GM21619 (cell line): ENCODE measurements at regions not wholly inside any gene's neighbourhood (a gene's known extent, or its start where the extent isn't known, plus 50 kb on each side); places are given as distances from the start of the nearest gene placed in this dataset.

Experiments
- ATAC-seq: cut with Tn5 transposase; IDR thresholded peaks from one replicate; pipeline ENCODE4 v1.9.1; 2021; ENCODE audit not compliant: unreplicated experiment

DNA sequence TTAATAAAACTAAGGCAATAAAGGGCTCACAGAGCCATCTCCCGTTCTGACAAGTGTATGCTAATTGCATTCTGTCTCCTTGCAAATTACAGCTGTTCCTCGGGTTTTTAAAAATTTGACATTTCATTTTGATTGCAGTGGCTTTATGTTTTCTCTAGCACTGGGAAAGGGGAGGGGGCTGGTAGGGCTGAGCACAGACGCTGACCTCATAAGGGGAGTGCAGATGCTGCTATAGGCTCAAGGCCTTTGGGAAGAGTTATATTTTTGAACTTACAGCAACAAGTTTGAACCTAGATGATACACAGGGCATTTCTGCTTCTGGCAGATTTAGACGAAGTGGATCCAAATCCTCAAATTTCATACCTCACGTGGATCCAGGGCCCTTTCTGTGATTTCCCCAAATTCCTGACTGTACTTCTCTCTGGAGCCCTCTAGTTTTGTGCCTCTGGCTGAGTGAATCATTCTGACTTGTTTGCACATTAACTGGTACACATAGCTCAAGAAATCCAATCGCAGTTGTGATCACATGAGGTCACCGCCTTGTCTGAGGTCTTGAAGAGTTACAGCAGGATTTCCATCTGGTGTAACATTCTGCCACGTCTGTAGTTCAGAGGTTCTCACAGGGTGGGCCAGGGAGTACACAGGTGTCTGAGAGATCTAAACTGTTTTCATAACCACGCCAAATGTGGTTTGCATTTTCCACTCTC is 230.3 kb downstream of the C1orf94 start:
- ATAC-seq: no peak

DNA sequence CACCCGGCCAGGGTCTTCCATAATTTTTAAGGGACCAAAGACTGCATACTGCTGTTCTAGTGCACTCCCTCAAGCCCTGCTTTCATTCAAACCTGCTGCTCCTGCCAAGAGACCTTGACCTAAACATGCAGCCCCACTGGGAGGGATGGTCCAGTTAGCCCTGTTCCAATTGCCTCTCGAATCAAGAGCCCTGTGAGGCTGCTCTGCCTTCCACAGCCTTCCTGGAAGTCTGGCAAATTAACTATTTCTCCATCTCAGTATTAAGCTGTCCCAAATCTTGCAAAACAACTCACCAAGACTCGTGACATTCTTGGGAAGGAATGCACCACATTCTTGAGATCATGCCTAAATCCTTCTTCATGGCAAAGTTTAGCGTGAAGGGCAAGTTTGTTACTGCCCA is 231.3 kb downstream of the C1orf94 start:
- no peak for ATAC-seq

DNA sequence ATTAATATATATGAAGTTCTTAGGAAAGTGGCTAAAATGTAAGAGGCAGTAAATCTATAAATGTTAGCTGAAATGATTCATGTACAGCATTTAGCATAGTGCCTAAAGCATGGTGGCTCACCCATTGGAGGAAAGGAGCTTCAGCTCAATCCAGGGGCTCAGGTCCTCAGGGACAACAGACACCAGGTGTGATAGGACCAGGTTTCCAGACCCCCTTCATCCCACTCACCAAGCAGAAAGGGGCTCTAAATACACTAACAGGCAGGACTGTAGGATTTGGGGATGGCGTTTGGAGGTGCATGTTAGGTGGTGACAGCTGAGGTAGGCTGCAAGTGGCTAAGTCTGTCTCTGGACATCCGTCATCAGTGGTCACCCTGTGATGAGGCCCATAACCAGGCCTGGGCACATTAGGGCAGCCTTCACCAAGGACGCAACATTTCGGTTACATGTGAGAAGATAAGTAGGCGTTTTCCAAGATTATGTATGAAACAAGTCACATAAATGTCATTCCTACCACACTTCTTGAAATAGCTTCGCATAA is 233.1 kb downstream of the C1orf94 start:
- no peak for ATAC-seq

DNA sequence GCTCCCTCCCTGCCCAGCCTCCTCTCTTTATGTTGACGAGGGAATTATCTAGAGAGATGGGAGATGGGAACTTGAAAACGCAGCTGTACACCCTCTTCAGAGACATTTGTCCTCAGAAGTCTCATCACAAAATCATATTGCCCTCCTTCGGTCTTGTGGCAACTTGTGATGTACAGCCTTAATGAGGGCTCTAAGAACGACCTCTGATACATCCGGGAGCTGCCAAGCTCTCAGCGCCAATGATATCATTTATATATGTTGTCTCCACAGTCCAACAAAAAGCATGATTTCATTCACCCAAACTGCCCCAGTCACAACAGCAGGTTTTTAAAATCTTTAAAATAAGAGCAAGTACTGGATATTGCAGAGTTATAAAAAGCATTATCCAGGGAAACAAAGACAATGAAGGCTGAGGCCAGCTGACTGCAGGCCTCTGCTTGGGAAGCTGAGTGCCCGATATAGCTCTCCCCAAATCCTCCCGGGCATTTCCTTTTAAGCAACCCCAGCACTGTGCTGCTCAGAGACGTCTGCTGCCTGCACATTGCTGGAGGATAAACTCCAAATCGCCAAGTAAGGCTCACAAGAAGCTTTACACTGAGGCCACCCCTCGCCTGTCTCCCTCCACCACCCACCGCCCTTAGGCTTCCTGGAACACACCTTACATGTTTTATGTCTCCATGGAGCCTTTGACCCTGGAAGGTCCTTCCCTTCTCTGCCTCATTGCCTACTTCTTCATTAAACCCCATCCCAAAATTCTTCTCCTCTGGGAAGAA is 236.1 kb downstream of the C1orf94 start:
- ATAC-seq: no peak

DNA sequence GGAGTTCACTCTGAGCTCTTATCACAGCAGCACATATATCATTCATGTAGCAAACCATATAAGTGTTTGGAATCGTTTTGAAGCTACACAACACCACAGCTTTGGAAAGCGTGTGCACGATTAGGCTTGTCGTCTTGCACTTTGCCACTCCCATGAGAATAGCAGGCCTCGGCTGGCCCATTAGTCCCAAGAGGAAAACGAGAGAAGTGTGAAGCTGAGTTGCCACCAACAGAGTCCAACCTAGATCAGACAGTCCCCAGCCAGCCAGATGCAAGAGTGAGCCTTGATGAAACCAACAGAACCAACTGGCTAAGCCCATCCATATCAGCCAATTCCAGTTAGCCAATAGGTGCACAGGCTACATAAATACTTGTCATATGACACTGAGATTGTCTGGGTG is 238.4 kb downstream of the C1orf94 start:
- ATAC-seq: no peak

DNA sequence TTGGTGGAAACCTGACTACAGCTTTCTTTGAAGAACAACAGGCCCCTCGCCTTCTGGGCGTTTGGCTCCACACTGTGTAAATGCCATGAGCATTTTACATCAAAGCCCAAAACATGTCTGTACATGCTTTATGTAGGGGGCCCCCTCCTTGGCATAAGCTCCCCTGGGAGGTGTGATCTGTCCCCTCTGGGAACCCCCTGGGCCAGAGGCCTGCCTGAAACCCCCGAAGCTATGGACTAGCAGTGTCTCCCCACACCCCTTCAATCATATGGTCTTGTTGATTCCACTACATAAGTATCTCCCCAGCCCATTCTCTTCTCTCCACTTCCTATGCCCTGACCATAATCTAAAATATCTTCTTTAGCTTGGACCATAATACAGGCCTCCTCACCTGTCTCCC is 241.5 kb downstream of the C1orf94 start:
- ATAC-seq: no peak

DNA sequence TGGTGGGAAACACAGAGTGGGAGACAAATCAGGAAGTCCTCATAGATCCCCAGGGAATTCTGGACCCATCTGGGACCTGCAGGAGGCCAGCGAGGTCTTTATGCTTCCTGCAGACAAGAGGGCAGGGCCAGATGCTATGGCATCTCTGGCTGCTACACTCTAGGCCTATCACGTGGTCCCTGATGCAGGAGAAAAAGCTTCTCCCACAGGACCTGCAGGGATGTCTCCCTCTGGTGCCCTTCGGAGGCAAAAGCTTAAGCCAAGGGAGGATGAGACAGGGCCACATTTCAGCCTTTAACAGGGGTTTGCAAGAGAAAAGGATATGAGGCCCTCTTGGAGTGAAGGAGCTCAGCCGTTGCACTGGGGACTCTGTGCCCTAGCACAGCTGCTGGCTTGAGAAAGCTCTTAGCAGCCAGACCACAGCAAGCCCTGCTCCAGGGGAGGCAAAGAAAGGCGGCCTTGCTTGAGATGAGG is 243.0 kb downstream of the C1orf94 start:
- ATAC-seq: no peak

DNA sequence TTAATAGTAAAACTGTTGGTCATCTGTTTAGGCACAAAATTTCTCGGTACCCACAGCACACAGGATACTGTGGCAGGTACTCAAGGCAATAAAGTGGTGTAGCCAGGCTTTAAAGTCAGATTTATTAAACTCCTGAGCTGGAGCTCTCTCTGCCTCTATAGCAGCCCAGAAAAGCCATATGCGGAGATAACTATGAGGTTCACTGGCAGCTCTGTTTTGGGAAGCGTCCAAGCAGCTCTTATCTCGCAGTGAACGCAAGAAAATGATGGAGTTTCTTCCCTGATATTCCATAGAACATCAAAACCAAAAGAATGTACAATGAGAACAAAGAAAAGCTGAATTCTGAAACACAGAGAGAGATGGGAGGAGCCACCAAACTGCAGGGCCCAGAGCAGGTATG is 248.3 kb downstream of the C1orf94 start:
- ATAC-seq: no peak

DNA sequence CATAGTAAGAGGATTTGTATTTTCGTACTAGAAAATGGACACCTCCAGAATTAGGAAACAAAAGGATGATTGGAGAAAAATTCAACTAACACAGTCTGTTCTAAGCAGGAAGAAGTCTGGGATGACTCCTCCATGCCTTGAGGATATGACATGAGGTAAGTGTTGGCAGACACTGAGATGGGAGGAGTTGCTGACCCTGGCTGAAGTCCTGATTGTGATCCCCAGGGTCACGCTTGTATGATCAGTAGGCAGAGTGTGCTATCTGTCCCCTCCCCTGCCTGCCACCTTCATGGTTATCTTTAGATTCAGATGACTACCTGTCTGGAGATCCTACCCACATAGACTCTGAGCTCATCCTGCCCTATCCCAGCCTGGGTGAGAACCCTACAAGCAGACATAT is 249.1 kb downstream of the C1orf94 start:
- no peak for ATAC-seq

DNA sequence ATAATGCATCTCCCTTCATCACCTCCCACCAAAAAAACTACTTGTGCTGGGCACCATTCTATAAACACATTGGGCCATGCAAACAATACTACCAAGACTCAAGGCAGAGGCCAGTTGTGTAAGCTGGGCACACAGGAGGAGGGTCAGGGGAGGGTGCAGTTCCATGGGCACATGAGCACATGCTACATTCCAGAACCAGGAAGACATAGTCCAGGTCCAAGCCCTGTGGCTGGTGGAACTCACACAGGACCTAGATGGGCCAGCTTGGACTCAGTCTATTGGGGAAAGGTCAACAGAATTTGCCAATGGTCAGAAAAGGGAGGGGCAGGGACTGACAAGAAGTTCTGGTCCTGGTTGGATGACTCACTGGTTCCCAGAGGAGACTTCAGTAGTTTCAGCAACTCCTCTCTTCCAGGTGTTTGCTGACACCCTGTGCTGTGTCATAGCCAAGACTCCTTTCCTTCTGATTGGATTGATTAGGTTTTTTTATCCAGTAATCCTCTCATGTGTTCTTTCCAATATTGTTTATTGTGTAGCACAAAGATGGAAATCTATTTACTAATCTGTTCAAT is 249.7 kb downstream of the C1orf94 start:
- no peak for ATAC-seq

DNA sequence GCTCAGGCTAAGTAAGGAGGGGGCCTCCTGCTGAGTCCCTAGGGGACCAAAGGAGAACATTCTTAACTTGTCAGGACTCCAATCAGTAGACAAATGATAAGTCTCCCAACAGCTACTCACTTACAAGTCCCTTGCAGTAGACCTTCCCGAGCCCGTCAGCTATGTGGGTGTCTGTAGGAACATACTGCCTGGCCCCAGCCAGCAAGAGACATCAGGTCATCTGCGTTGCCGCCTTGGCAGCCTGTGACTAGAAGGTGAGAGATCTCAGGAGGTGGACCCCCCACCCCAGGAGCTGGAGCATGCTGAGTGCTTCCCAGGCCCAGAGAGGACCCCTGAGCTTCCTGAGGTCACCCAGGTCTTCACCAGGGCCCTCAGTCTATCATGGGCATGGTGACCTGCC is 250.5 kb downstream of the C1orf94 start:
- ATAC-seq: no peak

DNA sequence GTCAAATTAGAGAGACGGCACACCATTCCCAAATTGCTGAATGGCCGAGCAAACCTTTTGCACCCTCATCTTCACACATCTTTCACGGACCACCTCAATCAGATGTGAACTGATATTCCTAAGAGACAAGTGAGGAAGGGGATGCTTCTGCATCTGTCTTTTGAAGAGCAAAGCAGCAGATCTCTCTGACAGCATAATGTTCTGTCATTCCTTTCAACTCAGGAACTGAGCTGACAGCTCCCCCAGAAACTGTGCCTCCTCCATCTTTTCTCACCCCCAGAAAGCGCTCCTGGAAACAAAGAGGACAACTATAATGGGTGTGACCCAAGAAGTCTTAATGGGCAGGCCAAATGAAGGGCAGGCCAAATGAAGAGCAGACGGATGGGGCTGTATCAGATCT is 256.4 kb downstream of the C1orf94 start:
- ATAC-seq: no peak

DNA sequence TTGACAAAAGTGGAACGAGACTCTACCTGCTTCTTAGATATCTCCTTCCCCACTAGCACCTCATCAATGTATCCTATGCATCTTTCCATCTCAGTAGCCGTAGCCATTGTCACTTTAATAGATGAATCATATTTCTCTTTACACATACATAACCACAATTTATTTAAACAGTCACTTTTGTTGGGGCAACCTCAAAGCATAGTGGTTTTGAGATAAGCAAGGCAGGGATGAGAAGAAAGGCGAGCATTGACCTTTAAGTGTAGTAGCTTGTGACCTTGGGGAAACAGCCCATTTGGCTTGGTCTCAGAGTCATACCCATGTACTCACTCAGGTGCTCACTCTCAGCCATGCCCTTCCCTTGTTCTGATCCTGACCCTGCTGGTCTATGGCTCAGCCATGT is 260.1 kb downstream of the C1orf94 start:
- no peak for ATAC-seq

DNA sequence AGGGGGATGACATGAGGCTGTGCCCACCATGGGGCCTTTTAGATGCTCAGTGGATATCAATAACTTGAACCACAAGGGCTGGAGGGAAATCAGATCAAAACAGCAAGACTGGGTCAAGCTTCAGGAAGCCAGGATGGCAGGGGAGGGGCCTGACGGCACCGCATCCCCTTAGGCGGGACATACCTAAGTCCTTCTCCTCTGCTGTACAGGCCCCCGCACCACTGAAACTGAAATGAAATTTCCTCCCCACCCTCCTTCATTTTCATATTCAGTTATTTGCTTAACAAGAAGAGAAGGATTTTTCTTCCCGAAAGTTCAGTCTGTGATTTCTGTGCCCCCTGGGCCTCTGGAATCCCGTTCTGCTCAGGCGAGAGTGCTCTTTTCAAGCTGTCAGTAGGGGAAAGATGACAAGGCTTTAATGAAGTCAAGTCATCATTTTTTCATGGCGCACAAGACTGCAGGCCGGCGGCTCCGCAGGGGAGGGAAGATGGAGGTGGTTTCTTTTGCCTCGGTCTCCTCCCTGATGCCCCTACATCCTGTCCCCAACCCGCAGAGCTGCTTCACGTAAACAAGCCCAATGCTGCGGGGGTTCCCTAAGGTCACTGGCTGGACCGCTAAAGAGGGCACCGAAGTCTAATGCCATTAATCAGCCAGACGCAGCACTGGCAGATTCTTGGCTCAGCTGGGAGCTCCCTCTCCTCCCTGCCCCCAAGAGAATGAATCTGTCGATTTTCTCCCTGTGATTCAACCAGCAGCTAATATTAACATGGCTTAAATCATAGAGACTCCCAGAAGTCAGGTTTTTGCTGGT is 264.8 kb downstream of the C1orf94 start:
- no peak for ATAC-seq

DNA sequence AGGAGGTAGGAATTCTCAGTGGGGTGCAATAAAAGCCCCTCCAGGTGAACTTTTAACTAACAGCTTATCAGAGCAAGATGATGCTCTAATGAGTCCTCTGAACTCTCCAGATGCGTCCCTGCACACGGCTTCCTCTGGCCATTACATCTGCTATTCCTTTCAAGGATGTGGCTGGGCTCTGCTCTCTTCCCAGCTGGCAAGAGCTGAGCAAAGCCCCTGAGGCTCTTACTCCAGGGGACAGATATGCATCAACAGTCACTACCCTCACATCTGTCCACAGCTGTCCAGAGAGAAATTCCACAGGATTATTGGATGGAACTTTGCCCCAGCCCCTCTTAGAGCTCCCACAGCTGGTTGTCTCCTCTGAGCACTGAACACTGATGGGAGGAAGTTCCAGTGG is 267.8 kb downstream of the C1orf94 start:
- no peak for ATAC-seq

DNA sequence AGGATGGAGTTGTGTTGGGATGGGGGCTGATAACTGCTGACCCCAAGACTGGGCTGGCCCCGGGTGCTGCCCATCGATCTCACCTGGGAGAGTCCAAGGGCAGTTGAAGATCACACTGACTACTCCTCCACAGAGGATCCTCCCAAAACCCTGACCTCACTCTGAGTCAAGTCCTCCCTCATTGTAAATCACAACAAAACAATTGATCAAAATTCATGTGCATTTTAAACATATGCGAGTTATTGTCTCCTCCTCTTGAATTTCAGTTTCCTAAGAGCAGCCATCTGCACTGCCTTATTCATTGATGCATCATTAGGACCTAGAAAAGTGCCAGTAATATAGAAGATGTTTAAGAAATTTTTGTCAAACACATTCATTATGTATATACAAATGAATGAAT is 273.6 kb downstream of the C1orf94 start:
- ATAC-seq: no peak

DNA sequence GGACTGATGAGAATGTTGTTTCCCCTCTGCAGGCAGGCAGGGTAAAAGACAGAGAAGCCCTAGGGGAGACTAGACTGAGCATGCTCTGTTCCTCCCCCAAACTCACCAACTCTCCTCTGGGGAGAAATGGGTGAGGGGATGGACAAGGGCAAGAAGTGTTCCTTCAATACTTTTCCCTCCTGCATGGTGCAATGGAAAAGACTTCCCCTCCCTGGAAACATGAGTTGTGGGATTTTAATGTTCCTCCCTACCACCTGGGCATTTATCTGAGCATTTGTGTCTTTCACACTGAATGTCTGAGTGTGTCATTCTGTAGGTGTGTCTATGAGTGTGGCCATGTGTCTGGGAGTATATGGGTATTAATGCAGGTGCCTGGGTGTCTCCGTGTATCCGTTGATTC is 275.7 kb downstream of the C1orf94 start:
- no peak for ATAC-seq

DNA sequence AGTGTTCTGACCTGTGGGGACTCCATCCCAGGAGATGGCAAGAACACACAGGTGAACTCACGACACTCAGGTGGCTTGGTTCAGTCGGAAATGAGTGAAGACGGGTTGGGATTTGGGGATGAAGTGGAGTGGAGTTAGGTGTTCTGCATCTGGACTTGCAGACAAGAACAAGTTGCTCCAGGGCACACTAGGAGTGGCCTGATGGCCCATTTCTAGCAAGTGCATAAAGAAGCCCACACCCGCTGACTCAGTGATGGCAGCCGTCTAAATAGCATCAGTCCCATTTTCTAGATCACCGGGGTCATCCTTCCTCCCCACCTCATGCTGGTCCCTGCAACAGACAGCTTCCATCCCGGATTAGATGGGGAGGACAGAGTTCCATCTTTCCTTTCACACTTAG is 278.4 kb downstream of the C1orf94 start:
- no peak for ATAC-seq

DNA sequence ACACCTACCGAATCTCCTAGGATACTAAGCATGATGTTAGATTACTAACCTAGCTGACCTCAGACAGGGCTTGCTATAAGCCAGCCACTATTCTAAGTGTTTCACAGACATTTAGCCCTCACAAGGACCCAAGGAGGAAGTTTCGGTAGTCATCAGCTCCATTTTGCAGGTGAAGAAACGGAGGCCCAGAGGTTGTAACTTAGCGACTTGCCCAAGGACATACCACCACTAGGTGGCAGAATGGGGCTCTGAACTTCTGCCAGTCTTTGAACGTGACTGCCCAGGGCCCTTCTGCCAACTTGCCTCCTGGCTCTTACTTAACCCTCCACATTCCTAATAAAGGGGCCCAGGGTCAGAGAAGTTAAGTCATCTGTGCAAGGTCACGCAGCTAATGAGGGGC is 283.5 kb downstream of the C1orf94 start:
- no peak for ATAC-seq

DNA sequence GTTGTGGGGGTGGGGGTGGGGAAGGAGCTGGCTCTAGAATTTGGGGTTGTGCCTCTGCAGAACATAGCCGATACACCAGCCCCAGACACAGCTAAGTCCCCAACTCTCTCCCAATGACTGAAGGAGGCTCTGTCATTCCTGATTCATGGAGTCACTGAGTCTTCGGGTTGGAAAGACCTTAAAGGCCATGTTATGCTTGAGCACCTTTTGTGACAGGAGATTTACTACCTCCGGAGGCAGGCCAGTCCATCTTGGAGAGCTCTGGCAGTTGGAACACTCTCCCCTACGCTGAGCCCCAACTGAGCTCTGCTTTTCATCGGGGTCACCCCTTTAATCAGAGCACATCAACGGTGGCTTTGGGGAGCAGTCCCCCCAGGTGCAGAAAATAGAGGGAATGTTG is 284.4 kb upstream of the GJB5 start:
- no peak for ATAC-seq

DNA sequence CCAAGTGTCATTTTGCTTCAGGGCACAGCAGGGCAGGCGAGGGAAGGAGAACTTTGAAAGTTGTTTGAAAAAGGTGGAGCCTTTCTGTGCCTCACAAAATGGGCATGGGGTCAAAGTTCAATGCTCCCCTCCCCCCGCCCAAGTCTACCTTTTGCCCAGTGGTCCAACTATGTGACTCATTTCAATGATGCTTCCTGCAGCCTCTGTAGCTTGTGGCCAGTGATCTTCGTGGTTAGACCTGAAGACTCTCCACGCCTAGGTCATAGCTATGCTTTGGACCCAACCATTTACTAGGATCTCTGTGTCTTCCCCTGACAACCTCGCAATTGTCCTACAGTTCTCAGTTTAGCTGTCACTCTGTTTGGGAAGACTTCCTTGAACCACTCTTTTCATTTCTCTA is 280.3 kb upstream of the GJB5 start:
- ATAC-seq: no peak
